NCI-H1694 treated with DMSO at 0.1 percent for 48 hours (cell line): ENCODE measurements at regions not wholly inside any gene's neighbourhood (a gene's known extent, or its start where the extent isn't known, plus 50 kb on each side); places are given as distances from the start of the nearest gene placed in this dataset.
"Not testable (repeated sequence)": the region's sequence is repeated elsewhere in the genome, so short reads cannot be mapped to it uniquely, and the experiment has no call there.

Experiments used
- DNase-seq: peaks from one replicate; lab custom pipeline; 2025; lab: John Stamatoyannopoulos, UW

DNA sequence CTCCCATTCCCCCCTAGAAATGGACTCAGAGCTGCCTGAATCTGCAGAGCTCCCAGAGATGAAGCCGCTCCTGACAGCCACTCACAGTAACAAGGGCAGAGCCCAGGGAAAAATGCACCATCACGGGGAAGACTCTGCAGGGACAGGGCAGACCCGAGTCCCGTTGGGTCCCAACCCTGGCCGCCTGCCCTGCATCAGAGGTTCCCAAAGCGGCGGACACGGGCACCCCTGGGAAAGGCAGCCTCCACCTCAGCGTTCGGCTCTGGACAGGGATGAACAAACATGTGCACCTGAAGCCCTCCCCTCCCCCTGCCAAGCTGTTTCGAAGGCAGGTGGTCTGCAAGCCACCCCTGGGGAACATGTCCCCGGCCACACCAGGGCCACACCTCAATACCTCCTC, 320.4 kb downstream of the ADGRD1 start:
- no peak for DNase-seq

GRCh38 chr12:131274906-131275305, 321.2 kb downstream of the ADGRD1 start:
- DNase-seq = no peak

GRCh38 chr12:131275824-131276223, 322.1 kb downstream of the ADGRD1 start:
- DNase-seq = no peak

DNA sequence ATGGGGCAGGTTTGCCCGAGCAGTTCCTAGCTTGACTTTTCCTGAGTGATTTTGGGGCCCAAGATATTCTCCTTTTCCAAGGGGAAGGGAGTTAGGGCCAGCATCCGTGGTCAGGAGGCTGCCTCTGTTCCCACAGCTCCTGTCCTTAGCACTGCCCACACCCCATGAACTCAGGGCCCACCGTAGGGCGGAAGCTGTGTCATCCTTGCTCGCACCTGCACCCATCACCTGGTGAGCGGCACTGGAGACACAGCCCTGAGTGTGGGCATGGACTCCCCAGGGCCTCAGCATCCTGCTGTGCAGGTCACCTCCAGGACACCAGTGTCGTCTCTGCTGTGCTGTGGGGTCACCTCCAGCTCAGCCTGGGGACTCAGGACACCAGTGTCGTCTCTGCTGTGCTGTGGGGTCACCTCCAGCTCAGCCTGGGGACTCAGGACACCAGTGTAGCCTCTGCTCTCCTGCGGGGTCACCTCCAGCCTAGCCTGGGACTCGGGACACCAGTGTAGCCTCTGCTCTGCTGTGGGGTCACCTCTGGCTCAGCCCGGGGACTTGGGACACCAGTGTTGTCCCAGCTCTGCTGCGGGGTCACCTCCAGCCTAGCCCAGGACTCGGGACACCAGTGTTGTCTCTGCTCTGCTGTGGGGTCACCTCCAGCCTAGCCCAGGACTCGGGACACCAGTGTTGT, 322.9 kb downstream of the ADGRD1 start:
- no peak for DNase-seq

DNA sequence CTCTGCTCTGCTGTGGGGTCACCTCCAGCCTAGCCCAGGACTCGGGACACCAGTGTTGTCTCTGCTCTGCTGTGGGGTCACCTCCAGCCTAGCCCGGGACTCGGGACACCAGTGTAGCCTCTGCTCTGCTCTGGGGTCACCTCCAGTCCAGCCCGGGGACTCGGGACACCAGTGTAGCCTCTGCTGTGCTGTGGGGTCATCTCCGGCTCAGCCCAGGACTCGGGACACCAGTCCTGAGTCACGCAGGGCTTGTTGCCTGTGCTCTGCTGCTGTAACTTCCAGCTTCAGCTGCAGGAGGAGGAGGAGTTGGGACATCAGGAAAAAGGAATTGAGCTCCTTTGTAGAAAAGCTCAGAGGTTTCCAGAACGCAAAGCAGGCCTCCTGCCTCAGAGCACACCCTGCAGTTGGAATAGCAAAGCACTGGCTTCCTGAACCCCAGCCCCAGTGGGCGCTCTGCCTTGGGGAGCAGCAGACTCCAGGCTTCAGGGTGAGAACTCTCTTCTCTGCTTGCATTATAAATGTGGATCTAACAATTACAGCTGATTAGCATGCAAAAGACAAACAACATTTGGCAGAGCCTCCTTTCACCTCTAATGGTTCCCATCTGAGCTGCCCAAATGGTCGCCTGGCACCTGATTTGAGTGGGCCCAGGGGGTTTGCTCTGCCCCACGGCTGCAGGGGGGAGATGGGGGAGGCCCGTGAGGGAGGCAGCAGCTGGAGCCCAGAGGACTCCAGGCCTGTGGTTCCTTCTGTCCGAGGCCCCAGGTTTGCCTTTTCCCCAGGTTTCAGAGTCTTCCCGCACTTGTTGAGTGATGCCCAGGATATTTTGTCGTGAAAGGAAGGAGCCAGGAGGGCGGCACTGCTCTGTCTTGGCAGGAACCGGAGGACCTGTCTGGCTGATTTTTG, 323.7 kb downstream of the ADGRD1 start:
- not testable (repeated sequence) for DNase-seq

- DNase-seq = not testable (repeated sequence)
Measured at GRCh38 chr12:131278451-131279115, 324.9 kb downstream of the ADGRD1 start.

- no peak for DNase-seq
Measured at GRCh38 chr12:131279281-131279921, 325.7 kb downstream of the ADGRD1 start.

DNA sequence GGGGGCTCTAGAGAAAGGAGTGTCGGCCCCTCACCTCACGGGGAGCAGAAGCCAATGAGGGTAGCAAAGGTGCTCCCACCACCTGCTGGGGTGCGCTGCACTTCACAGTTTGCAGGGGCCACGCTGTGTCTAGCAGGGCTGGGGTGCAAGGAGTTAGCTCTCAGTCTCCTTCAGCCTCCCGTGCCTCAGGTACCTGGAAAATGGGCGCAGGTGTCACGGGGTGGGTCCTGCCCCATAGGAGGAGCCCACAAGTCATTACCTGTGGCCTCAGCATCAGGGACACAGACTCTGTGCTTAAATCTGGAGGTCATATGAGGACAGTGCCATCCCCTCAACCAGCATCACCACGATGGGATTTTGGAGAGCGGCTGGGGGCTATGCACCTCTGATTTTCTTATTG, 326.7 kb downstream of the ADGRD1 start:
- no peak for DNase-seq

DNA sequence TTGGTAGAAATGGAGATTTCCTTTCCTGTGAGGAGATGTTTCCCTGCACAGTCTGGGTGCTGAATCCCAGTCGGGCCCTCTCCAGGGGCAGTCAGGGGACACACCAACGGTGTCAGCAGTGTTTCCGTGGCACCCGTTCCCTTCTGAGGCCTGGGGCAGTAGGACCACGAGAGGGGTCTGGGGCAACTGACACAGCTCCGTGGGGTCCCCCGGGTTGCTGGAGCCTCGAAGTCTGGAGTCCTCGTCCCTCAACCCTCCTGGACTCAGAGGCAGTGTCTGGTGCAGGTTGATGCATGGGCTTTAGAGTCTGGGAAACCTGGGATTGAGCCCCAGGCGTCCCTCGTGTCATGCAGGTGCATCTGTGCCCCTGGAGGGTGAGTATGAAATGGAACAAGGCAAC, 327.3 kb downstream of the ADGRD1 start:
- no peak for DNase-seq

DNA sequence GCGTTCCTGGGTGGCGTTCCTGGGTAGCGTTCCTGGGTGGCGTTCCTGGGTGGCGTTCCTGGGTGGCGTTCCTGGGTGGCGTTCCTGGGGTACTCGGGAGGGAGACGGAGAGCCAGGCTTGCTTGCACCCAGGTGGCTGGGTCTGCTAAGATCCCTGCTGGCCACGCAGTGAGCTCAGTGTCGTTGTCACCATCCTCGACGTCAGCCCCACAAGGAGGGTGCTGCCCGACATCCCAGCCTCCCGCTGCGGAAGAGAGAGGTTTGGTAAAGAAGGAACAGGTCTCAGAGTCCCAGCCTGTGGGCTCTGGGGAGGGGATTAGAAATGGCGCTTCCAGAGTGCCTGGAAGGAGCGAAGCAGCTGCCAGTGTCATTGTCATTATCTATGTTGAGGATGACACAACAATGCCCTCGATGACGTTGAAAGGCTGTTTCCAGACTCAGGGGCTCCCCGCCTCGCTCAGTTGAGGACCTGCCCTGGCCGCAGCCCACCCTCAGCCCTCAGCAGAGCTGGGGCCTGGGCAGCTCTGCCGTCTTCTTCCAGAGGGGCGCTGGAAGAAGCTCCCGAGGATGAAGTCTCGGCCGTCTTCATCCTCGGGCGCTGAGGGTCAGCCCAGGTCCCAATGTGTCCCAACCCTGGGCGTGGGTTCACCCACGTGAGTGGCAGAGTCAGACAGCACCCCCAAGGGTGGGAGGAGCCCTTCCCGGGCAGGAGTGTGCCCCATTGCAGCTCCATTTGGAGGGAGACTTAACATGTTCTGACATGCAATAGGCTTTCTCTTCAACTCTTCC, 328.8 kb downstream of the ADGRD1 start:
- DNase-seq = no peak

DNA sequence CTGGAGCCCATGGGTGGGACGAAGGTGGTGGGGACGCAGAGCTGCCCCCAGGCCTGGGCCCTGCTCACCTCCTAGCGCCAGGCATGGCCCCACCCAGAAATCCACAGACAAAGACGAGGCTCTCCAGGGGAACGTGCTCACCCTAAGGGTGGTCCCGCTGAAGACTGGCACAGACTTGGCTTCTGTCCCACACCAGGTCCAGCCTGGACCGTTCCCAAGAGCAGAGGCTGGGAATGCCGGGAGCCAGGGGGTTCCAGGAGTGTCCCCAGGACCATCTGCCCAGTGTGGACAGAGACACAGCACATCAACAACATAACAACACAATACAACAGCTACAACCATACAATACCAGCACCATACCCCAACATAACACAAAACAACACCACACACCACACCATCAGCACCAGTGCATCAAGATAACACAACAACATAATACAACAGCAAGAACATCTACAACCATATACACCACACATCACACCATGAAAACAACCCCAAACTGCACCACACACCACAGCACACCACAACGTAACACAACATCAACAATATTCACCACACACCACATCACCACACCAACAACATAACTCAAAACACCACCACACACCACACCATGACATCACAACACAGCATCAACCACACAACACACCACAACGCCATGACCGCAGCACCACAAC, 329.6 kb downstream of the ADGRD1 start:
- DNase-seq = no peak

DNA sequence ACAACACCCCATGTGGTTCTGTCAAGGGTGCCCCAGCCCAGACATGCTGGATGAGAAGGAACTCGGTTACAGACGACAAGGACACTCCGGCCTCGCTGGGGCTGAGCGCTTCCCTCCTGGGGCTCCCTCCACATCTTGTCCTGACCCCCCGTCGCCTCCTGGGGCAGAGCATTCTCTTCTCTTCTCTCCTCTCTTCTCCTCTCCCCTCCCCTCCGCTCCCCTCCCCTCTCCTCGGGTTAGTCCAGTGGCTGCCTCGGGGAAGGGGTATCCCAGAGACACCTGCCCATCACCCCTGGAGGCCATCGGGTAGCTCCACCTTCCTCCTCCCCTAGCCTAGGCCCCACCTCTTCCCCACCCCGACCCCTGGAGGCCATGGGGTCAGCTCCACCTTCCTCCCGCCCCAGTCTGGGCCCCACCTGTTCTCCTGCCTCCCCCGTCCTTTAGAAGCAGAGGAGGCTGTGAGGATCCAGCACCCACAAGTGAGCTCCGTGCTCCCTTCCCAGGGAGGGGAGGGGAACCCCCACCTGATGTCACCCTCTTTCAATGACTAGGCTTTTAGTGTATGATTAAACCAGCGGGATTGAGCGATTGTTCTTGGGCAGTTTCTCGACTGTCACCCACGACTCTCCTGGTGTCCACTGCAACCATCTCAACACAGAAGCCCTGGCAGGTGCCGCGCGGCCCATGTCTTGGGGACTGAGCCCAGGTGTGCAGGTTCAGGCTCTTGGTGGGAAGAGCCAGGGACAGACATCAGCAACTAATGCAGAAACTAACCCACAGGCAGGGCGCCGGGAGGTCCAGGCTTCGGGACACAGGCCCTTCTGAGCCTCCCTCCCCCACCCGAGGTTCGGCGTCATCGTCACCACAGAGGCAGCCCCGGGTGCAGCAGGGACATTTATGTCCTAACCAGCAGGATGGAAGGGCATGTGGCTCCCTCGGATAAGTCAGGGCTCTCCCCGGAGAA, 330.4 kb downstream of the ADGRD1 start:
- not testable (repeated sequence) for DNase-seq

- DNase-seq = not testable (repeated sequence)
Measured at GRCh38 chr12:131284954-131285904, 331.5 kb downstream of the ADGRD1 start.

- DNase-seq = not testable (repeated sequence)
Measured at GRCh38 chr12:131285905-131286295, 332.2 kb downstream of the ADGRD1 start.

GRCh38 chr12:131286301-131286700, 332.6 kb downstream of the ADGRD1 start:
- DNase-seq = not testable (repeated sequence)

- no peak for DNase-seq
Measured at GRCh38 chr12:131287015-131287937, 333.6 kb downstream of the ADGRD1 start.
